Retinal pigment epithelial cell (primary cell): ENCODE measurements at regions not wholly inside any gene's neighbourhood (a gene's known extent, or its start where the extent isn't known, plus 50 kb on each side); places are given as distances from the start of the nearest gene placed in this dataset.

Experiments used
- DNase-seq: peaks from one replicate; pipeline ENCODE4 v3.0.0-alpha.2; 2010; ENCODE audit warnings: low read depth
- H3K4me3 ChIP-seq: 2 replicates; pipeline ENCODE4 v1.5.1; 2011; ENCODE audit warnings: mild to moderate bottlenecking, low read length, control low read depth, moderate library complexity
- TF ChIP-seq, protein P1 (sequence below): conservative IDR thresholded peaks from 2 replicates; pipeline ENCODE4 v1.5.1; 2011; ENCODE audit warnings: low read depth, low read length, control low read depth, inconsistent platforms

DNA sequence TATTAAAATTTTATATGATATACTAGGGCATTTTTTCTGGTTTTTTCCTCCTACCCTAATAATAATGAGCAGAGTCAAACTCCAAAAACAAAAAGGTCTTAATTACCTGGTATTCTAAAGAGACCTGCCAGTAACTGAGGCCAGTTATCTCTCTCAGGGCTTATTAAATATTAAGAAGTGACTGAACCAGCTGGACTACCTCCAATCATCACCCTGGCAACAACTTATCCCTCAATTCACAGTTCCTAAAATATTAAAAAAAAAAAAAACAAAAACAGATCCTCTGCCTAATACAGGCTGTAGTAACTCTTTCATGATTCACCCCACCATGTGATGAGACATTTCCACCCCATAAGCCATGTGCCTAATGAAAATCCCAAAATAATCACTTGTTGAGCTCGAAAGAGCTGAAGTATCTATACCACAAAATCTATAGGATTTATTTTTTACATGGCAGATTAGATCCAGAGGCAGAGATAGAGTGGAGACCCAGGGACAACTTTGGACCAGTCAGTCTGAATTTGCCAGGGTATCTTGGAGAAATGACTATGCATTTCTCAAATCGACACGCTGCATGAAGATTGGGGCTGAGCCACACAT, 698.0 kb downstream of the FAT4 start:
- TF ChIP-seq, protein P1, sequence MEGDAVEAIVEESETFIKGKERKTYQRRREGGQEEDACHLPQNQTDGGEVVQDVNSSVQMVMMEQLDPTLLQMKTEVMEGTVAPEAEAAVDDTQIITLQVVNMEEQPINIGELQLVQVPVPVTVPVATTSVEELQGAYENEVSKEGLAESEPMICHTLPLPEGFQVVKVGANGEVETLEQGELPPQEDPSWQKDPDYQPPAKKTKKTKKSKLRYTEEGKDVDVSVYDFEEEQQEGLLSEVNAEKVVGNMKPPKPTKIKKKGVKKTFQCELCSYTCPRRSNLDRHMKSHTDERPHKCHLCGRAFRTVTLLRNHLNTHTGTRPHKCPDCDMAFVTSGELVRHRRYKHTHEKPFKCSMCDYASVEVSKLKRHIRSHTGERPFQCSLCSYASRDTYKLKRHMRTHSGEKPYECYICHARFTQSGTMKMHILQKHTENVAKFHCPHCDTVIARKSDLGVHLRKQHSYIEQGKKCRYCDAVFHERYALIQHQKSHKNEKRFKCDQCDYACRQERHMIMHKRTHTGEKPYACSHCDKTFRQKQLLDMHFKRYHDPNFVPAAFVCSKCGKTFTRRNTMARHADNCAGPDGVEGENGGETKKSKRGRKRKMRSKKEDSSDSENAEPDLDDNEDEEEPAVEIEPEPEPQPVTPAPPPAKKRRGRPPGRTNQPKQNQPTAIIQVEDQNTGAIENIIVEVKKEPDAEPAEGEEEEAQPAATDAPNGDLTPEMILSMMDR, result no peak
- no peak for DNase-seq
- no peak overlapping the region for H3K4me3 ChIP-seq

DNA sequence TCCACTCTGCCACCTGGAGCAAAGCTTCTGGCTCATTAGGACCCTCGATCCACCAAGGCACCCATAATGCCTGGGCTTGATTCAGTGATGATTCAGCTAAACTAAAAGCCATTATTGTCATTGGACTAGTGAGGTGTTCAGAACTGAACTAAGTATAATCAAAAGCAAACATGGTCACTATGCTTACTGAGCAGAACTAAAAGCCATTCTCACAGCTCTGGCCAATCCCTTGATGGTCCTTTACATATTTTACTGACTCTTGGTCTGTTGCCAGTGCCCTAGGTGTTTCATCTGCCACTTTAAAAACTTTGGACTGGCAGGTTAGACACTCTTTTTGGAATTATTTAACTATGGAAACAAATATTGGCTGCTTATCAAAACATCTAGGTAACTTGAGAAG, 703.5 kb downstream of the FAT4 start:
- no peak overlapping the region for H3K4me3 ChIP-seq
- no peak for DNase-seq
- TF ChIP-seq, protein P1, result no peak

DNA sequence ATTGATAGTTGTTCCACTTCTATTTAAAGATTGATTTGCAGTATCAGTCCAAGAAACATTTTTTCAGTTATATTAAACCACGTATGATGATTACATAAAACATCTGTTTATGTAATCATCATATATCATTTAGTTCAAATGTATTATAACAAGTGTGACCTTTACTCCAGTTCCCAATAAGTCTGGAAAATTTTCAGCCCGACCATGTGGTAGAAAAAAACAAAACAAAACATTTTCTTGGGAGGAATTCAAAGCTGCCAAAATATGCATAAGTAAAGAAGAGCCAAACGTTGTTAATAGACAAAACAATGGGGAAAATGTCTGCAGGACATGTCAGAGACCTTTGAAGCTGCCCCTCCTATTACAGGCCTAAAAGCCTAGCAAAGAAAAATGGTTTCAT, 709.1 kb downstream of the FAT4 start:
- TF ChIP-seq, protein P1, result no peak
- DNase-seq, result no peak
- no peak overlapping the region for H3K4me3 ChIP-seq

DNA sequence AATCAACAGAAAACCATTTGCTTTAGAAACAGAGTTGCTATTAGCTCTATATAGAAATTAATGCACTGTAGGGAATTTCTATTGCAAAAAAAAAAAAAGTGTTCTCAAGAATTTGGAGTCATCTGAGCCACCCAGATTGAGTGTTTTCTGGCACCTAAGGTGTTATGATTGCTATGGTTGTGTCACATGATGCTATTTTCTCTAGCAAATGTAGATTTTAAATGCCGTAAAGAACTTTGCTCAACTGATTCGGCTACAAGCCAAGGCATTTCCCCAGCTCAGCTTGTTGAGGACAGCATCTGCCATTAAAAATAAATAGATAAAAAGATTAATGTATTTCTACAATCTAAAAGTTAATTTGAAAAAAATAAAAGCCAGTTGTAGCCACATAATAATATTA, 712.8 kb downstream of the FAT4 start:
- DNase-seq, result no peak
- TF ChIP-seq, protein P1, result no peak
- no peak overlapping the region for H3K4me3 ChIP-seq

DNA sequence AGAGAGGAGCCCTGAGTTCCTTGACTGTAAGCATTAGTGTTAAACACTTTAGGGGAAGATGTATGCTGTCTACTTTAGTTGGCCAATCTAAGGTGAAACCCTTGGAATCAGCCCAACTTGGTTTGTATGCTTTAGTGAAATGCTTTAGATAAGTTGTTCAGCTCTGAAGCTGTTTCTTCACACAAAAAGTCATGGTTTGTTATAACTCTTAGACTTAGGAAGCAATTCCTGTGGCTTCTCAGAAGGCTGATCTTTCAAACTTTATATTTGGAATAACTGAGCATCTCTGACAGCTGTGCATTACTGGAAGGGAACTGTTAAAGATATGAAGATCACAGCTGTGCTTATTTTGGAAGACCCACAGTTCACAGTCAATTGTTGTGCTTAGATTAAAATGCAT, 714.1 kb downstream of the FAT4 start:
- H3K4me3 ChIP-seq, result no peak overlapping the region
- no peak for DNase-seq
- TF ChIP-seq, protein P1, result no peak

DNA sequence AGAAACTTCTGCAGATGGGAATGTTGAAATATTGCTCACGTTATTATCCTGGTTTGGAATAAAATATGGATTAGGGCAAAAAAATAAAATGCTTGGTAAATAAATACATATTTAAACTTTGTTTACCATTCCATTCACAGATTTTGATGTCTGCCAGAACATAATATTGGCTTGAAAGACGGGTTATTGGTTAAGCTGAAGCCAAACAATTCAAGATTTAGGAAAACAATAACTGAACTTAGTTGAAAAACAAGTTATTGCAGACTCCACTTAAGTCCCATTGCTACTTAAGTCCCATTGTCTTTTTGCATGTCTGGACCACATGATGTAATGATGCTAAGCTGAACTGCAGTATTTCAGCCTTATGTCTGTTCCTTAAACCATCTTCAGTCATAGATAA, 722.5 kb downstream of the FAT4 start:
- TF ChIP-seq, protein P1, result no peak
- H3K4me3 ChIP-seq, result no peak overlapping the region
- DNase-seq, result no peak

DNA sequence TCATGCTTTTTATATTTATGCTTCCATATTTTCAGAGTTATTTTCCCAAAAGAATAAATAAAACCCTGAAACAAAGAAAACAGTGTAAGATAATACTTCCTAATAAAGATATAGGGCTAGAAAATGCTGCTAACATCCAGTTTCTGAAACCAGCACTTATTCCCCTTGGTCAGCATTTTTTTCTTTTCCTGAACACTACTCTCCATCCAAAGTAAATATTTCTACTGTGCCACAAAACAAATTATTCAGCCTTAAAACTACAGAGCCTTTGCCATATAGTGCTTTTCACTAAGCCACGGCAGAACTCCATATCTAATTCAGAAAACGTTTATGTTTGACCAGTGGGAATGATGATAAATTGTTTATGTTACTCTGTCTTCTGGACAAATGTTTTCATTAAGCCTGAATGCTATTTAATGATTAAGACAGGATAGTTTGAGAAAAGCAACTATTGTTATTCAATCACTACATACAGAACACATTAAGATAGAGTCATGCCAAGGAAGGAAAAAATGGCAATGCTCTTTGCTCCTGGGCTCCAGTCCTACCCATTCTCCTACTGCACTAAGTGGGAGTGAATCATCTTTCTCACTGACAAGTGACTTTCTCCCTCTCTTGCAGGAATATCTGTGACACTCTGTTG, 723.9 kb downstream of the FAT4 start:
- no peak for DNase-seq
- TF ChIP-seq, protein P1, result no peak
- H3K4me3 ChIP-seq, result no peak overlapping the region
